ENCODE measurements at regions not wholly inside any gene's neighbourhood (a gene's known extent, or its start where the extent isn't known, plus 50 kb on each side); places are given as distances from the start of the nearest gene placed in this dataset.

GRCh38 chr12:72793796-72794195 lies 521.6 kb downstream of the TRHDE start (continued):
- no peak for TF ChIP-seq ETS1 (IDR thresholded peaks at IDR 0.05)
- TF ChIP-seq STAT1 (IDR thresholded peaks at IDR 0.05; ENCODE audit: unreplicated experiment): no peak
- no peak for TF ChIP-seq EZH2phosphoT487 (IDR thresholded peaks at IDR 0.05; ENCODE audit: unreplicated experiment)
- TF ChIP-seq JUNB (IDR thresholded peaks at IDR 0.05; ENCODE audit: unreplicated experiment): no peak
- no peak for TF ChIP-seq POLR2AphosphoS5 (IDR thresholded peaks at IDR 0.05; ENCODE audit: low read depth)
- TF ChIP-seq EZH2 (IDR thresholded peaks at IDR 0.05; ENCODE audit: low read depth, unreplicated experiment): no peak
- TF ChIP-seq ZNF331 (CRISPR knock-in tag; IDR thresholded peaks at IDR 0.05; ENCODE audit: low read depth): no peak
- TF ChIP-seq CREB1 (CRISPR knock-in tag; IDR thresholded peaks at IDR 0.05; ENCODE audit: low read depth): no peak

- H3K36me3 Mint-ChIP-seq (ENCODE audit: low read depth): peaks cover 83% of the 10 kb centered on the region
- H3K9me3 Mint-ChIP-seq: peaks cover 88% of the 10 kb centered on the region
- H3K27me3 Mint-ChIP-seq (ENCODE audit: insufficient read depth, low read depth, poor library complexity): peaks cover 7% of the 10 kb centered on the region
- no peaks in the 10 kb centered on the region for H3K79me2 ChIP-seq (replicated peaks; ENCODE audit: insufficient read depth)
- no peak overlapping the region for H2AFZ ChIP-seq
- H3K4me3 ChIP-seq: no peak overlapping the region
- peaks cover 17% of the 10 kb centered on the region; the same call in 1 of the 2 replicates for H3K36me3 ChIP-seq (ENCODE audit: insufficient read depth)
- no peaks in the 10 kb centered on the region for H3K27me3 ChIP-seq (ENCODE audit: insufficient read depth)
- peaks cover 12% of the 10 kb centered on the region; the same call in 1 of the 2 replicates for H3K4me1 ChIP-seq (ENCODE audit: insufficient read depth)
- peaks cover 15% of the 10 kb centered on the region for H3K9me2 ChIP-seq (ENCODE audit: insufficient read depth)
- H3F3A ChIP-seq (replicated peaks; ENCODE audit: low read depth): no peaks in the 10 kb centered on the region
- H3K27ac Mint-ChIP-seq: no peak overlapping the region
- H4K20me1 ChIP-seq (replicated peaks; ENCODE audit: insufficient read depth): no peaks in the 10 kb centered on the region
- H3K4me1 Mint-ChIP-seq: peaks cover 16% of the 10 kb centered on the region
- no peak for ATAC-seq
- H3K4me2 ChIP-seq: no peak overlapping the region
- no peak overlapping the region for H3K4me3 Mint-ChIP-seq
- peak overlapping the region; percentile 93 for H3K27ac ChIP-seq (ENCODE audit: low read depth)
- peak; percentile 33 for DNase-seq (ENCODE audit: low spot score)
- TF ChIP-seq ZNF331 (CRISPR knock-in tag; IDR thresholded peaks at IDR 0.05; ENCODE audit: low read depth) (no peak), CREB1 (CRISPR knock-in tag; IDR thresholded peaks at IDR 0.05; ENCODE audit: low read depth) (no peak), STAT1 (IDR thresholded peaks at IDR 0.05; ENCODE audit: unreplicated experiment) (no peak), ETS1 (IDR thresholded peaks at IDR 0.05) (no peak), ZNF462 (CRISPR knock-in tag; IDR thresholded peaks at IDR 0.05) (no peak), POLR2AphosphoS5 (IDR thresholded peaks at IDR 0.05; ENCODE audit: low read depth) (no peak), EZH2 (IDR thresholded peaks at IDR 0.05; ENCODE audit: low read depth, unreplicated experiment) (no peak), JUNB (IDR thresholded peaks at IDR 0.05; ENCODE audit: unreplicated experiment) (no peak), EZH2phosphoT487 (IDR thresholded peaks at IDR 0.05; ENCODE audit: unreplicated experiment) (no peak), ZNF114 (CRISPR knock-in tag; IDR thresholded peaks at IDR 0.05) (no peak), CTCF (conservative IDR thresholded peaks at IDR 0.05; ENCODE audit: low read depth in 2 of 2) (no peak)
Observed at GRCh38 chr12:72815421-72815820, 543.3 kb downstream of the TRHDE start.

All from GM23338 (cell line).